Central memory CD8-positive, alpha-beta T cell (primary cell): ENCODE measurements at regions not wholly inside any gene's neighbourhood (a gene's known extent, or its start where the extent isn't known, plus 50 kb on each side); places are given as distances from the start of the nearest gene placed in this dataset.

ENCODE experiments used
- ATAC-seq: fragments of 150-1000 bp; cut with Tn5 transposase; replicated peaks from 2 replicates; pipeline ENCODE4 v1.10.0; 2022; ENCODE audit warnings: mild to moderate bottlenecking, moderate FRiP score, moderate number of reproducible peaks; ENCODE audit not compliant: poor library complexity, severe bottlenecking; ENCODE audit errors: extremely low read depth
- DNase-seq, 2 donors: peaks; one replicate each; pipeline ENCODE4 v3.0.0; 2021; ENCODE audit warnings: low spot score in 2 of 2
- H3K27ac Mint-ChIP-seq: one replicate; pipeline ENCODE4 v1.8.0; 2022; ENCODE audit warnings: low read depth, mild to moderate bottlenecking, moderate library complexity, mixed read lengths
- H3K27me3 Mint-ChIP-seq: one replicate; pipeline ENCODE4 v1.8.0; 2022; ENCODE audit warnings: mixed read lengths
- H3K36me3 Mint-ChIP-seq: one replicate; pipeline ENCODE4 v1.8.0; 2022; ENCODE audit warnings: mild to moderate bottlenecking, moderate library complexity, mixed read lengths; ENCODE audit not compliant: insufficient read depth
- H3K4me1 Mint-ChIP-seq: one replicate; pipeline ENCODE4 v1.8.0; 2022; ENCODE audit warnings: mixed read lengths
- H3K4me3 Mint-ChIP-seq: one replicate; pipeline ENCODE4 v1.8.0; 2022; ENCODE audit warnings: mild to moderate bottlenecking, moderate library complexity, mixed read lengths
- H3K9me3 Mint-ChIP-seq: one replicate; pipeline ENCODE4 v1.8.0; 2022; ENCODE audit warnings: mixed read lengths

DNA sequence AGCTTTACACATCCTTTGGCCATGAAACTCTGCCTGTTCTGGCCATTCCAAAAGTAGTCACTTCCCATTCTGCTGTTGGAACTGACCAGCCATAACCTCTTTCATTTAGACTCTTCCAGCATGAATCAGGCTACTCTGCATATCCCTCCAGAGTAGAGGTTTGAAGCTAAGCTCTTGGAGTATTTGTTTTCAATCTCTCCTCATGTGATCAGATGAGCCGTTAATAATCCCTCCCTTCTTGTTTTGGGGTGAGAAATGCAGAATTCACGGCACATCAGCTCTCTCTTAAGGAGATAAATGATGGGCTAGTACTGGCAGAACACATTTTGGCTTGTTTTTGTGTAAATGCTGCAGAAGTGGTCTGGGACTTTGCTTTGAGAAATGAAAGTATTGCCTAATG is 519.9 kb downstream of the PCDH17 start:
- H3K27me3 Mint-ChIP-seq = no peaks in the 10 kb centered on the region
- H3K36me3 Mint-ChIP-seq = no peaks in the 10 kb centered on the region
- ATAC-seq (no peak), DNase-seq (no peak)
- H3K9me3 Mint-ChIP-seq = no peaks in the 10 kb centered on the region
- H3K4me3 Mint-ChIP-seq = no peak overlapping the region
- no peaks in the 10 kb centered on the region for H3K4me1 Mint-ChIP-seq
- no peak overlapping the region for H3K27ac Mint-ChIP-seq

GRCh38 chr13:58160980-58161379 is 529.4 kb downstream of the PCDH17 start:
- Mint-ChIP-seq H3K27me3 (no peaks in the 10 kb centered on the region), H3K36me3 (no peaks in the 10 kb centered on the region), H3K4me1 (no peaks in the 10 kb centered on the region), H3K9me3 (peaks cover 16% of the 10 kb centered on the region), H3K27ac (no peak overlapping the region), H3K4me3 (no peak overlapping the region)
- DNase-seq (no peak), ATAC-seq (no peak)

- H3K4me1 Mint-ChIP-seq = no peaks in the 10 kb centered on the region
- no peaks in the 10 kb centered on the region for H3K36me3 Mint-ChIP-seq
- H3K27ac Mint-ChIP-seq = no peak overlapping the region
- H3K4me3 Mint-ChIP-seq = no peak overlapping the region
- H3K27me3 Mint-ChIP-seq = no peaks in the 10 kb centered on the region
- peaks cover 20% of the 10 kb centered on the region for H3K9me3 Mint-ChIP-seq
- DNase-seq (no peak), ATAC-seq (no peak)
Measured at GRCh38 chr13:58165617-58166016, 534.1 kb downstream of the PCDH17 start.

GRCh38 chr13:58181111-58181510 is 549.6 kb downstream of the PCDH17 start:
- Mint-ChIP-seq H3K27ac (no peak overlapping the region), H3K36me3 (no peaks in the 10 kb centered on the region), H3K4me1 (no peaks in the 10 kb centered on the region), H3K9me3 (peaks cover 46% of the 10 kb centered on the region), H3K4me3 (no peak overlapping the region), H3K27me3 (no peaks in the 10 kb centered on the region)
- no peak for DNase-seq
- ATAC-seq = no peak

GRCh38 chr13:58187881-58188280 is 556.3 kb downstream of the PCDH17 start:
- ATAC-seq (no peak), DNase-seq (no peak)
- H3K27me3 Mint-ChIP-seq = no peaks in the 10 kb centered on the region

DNA sequence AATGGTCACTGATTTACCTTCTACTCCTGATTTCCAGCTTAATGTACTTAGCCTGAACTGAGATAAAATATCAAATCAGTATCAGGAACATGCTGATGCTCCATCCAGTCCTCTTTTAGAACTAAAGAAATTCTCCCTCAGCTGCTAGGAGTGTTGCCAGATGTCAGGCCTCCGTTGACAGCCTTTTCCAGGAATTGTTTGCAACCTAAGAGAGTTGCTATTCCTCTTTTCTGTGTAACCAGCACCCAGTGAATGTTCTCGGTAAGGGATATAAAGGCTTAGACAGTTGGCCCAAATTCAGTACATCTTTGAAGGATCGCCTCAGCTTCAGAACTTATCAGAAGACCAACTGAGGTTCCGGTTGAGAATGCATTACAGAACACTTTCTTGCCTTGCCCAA is 559.0 kb downstream of the PCDH17 start:
- Mint-ChIP-seq H3K4me3 (no peak overlapping the region), H3K36me3 (no peaks in the 10 kb centered on the region), H3K9me3 (peaks cover 12% of the 10 kb centered on the region), H3K4me1 (no peaks in the 10 kb centered on the region), H3K27me3 (no peaks in the 10 kb centered on the region), H3K27ac (no peak overlapping the region)
- ATAC-seq = no peak
- no peak for DNase-seq

More at GRCh38 chr13:58187881-58188280, 556.3 kb downstream of the PCDH17 start:
- Mint-ChIP-seq H3K9me3 (peaks cover 20% of the 10 kb centered on the region), H3K4me3 (no peak overlapping the region), H3K27ac (no peak overlapping the region), H3K36me3 (no peaks in the 10 kb centered on the region), H3K4me1 (no peaks in the 10 kb centered on the region)

- Mint-ChIP-seq H3K4me1 (no peaks in the 10 kb centered on the region), H3K4me3 (no peak overlapping the region), H3K9me3 (peaks cover 9% of the 10 kb centered on the region), H3K27ac (no peak overlapping the region), H3K27me3 (no peaks in the 10 kb centered on the region), H3K36me3 (no peaks in the 10 kb centered on the region)
- ATAC-seq = no peak
- DNase-seq = no peak
Measured at GRCh38 chr13:58191754-58192153, 560.2 kb downstream of the PCDH17 start.

DNA sequence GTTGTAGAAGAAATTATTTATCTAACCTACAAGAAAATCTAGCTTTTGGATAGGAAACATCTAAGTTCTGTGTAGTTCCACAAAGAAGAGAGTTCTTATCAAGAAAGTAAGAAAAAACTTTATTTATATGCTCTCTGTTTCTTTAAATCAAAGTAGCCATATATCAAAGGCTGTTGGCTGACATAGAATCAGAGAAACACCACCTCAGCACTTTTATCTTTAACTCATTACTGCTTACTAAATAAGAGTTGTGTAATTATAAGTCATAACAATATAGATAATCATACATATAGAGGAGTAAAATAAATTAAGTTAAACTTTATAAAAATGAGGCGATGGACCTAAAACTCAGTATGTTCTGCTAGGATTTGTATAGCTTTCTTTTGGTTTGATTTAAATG is 570.6 kb downstream of the PCDH17 start:
- Mint-ChIP-seq H3K27ac (no peak overlapping the region), H3K36me3 (no peaks in the 10 kb centered on the region), H3K4me1 (no peaks in the 10 kb centered on the region), H3K4me3 (no peak overlapping the region), H3K9me3 (peaks cover 21% of the 10 kb centered on the region), H3K27me3 (no peaks in the 10 kb centered on the region)
- no peak for ATAC-seq
- DNase-seq = no peak

DNA sequence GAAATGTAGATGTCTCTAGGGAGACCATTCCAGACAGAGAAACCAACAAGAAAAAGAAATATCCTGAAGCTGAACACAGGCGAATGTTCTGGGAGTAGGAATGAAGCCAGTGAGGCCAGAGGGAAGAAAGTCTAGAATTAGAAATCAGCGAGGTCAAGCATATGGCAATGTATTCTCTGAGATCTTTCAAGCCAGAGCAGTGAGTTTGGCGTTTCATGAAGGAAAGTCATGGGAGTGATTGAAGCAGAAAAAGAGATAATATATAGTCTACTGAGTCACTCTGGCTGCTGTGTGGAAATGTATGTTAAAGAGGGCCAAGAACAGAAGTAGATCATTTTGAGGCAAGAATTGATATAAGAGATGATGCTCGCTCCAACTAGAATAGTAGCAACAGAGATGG is 576.0 kb downstream of the PCDH17 start:
- Mint-ChIP-seq H3K27me3 (no peaks in the 10 kb centered on the region), H3K4me3 (no peak overlapping the region), H3K36me3 (no peaks in the 10 kb centered on the region), H3K27ac (no peak overlapping the region), H3K4me1 (no peaks in the 10 kb centered on the region), H3K9me3 (peaks cover 22% of the 10 kb centered on the region)
- ATAC-seq = no peak
- DNase-seq = no peak

GRCh38 chr13:58235454-58235853 is 603.9 kb downstream of the PCDH17 start:
- ATAC-seq (no peak), DNase-seq (no peak)
- H3K36me3 Mint-ChIP-seq = no peaks in the 10 kb centered on the region
- no peak overlapping the region for H3K27ac Mint-ChIP-seq
- no peak overlapping the region for H3K4me3 Mint-ChIP-seq
- H3K4me1 Mint-ChIP-seq = no peaks in the 10 kb centered on the region
- H3K27me3 Mint-ChIP-seq = no peaks in the 10 kb centered on the region
- H3K9me3 Mint-ChIP-seq = peaks cover 16% of the 10 kb centered on the region

DNA sequence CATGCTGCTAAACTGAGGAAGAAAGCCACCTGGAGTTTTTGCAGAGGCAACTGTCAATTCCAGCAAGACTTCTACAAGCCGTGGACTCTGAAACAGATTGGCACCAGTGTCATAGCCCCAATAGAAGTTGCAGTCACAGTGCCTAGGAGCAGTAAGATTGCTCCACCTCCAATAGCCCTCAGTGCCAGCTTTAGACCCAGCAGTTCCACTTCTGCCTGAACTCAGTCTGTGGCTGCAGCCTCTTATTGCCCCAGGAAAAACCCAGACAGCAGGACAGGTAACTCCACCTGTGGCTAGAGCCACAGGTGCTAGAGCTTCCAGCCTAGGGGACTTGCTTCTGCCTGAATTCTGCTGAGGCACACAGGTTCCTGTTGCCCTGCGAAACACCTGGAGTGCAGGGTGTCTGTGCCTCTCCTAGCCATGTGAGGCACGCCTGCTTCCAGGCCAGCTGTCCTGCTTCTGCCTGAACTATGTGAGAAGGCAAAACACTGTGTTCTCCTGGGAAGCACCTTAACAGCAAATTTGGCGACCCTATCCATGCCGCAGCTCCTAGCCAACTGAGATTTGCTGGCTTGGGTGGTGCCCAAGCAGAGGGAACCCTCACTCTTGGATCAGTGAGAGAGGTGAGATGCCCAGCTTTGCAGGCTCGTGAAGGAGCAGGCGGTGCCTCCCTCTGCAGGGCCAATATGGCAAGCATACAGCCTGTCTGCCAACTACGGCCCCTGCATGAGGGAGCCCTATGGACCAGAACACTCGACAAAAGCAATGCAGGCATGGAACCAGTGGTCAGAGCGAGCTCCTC is 607.6 kb downstream of the PCDH17 start:
- DNase-seq = no peak
- no peaks in the 10 kb centered on the region for H3K4me1 Mint-ChIP-seq
- peaks cover 20% of the 10 kb centered on the region for H3K9me3 Mint-ChIP-seq
- no peak overlapping the region for H3K4me3 Mint-ChIP-seq
- no peak for ATAC-seq
- H3K27me3 Mint-ChIP-seq = no peaks in the 10 kb centered on the region
- H3K27ac Mint-ChIP-seq = no peak overlapping the region
- no peaks in the 10 kb centered on the region for H3K36me3 Mint-ChIP-seq

- H3K36me3 Mint-ChIP-seq = no peaks in the 10 kb centered on the region
- no peak overlapping the region for H3K4me3 Mint-ChIP-seq
Measured at GRCh38 chr13:58239774-58240268, 608.3 kb downstream of the PCDH17 start.

DNA sequence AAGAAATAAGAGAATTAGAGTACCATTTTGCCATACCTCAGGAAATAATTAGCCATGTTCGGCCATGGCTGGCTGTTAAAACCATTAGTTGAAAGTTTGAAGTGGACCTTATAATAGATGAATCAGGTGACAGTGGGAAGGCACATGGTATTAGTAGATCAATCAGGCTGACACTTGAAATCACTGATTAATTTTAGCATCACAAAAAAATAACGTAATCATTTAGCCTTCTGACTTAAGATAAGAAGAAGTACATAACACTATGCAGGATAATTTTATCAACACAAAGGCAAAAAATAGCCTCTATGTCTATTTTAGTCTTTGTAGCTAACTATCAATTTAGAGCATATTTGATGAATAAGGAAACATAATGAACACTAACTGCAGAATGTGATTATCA is 615.5 kb downstream of the PCDH17 start:
- no peak for ATAC-seq
- Mint-ChIP-seq H3K4me3 (no peak overlapping the region), H3K36me3 (no peaks in the 10 kb centered on the region), H3K9me3 (peaks cover 17% of the 10 kb centered on the region), H3K27ac (no peak overlapping the region), H3K4me1 (no peaks in the 10 kb centered on the region), H3K27me3 (no peaks in the 10 kb centered on the region)
- no peak for DNase-seq

More at GRCh38 chr13:58239774-58240268, 608.3 kb downstream of the PCDH17 start:
- H3K27me3 Mint-ChIP-seq = no peaks in the 10 kb centered on the region
- no peak for DNase-seq
- H3K4me1 Mint-ChIP-seq = no peaks in the 10 kb centered on the region
- peaks cover 20% of the 10 kb centered on the region for H3K9me3 Mint-ChIP-seq
- H3K27ac Mint-ChIP-seq = no peak overlapping the region
- no peak for ATAC-seq
